DND-41 (cell line): ENCODE measurements at regions not wholly inside any gene's neighbourhood (a gene's known extent, or its start where the extent isn't known, plus 50 kb on each side); places are given as distances from the start of the nearest gene placed in this dataset.

ENCODE experiments used
- ATAC-seq: fragments of 200-7000 bp; cut with Tn5 transposase; 3 replicates; pipeline ENCODE4 v1.9.1; 2021; ENCODE audit warnings: low read depth; ENCODE audit not compliant: insufficient read depth
- DNase-seq: peaks from one replicate; pipeline ENCODE4 v3.0.0-alpha.2; 2020
- H2AFZ ChIP-seq: 2 replicates; pipeline ENCODE4 v1.6.0; 2012; ENCODE audit warnings: low read depth, low read length
- H3K27ac ChIP-seq: 2 replicates; pipeline ENCODE4 v1.5.1; 2012; ENCODE audit warnings: low read length, inconsistent platforms
- H3K27me3 ChIP-seq: fragments of 200-600 bp; sonication (generic); 2 replicates; pipeline ENCODE4 v1.6.0; 2012; ENCODE audit warnings: low read length, mild to moderate bottlenecking, inconsistent platforms; ENCODE audit not compliant: insufficient read depth, poor library complexity
- H3K36me3 ChIP-seq: 2 replicates; pipeline ENCODE4 v1.5.1; 2012; ENCODE audit warnings: low read length, inconsistent platforms; ENCODE audit not compliant: insufficient read depth
- H3K4me1 ChIP-seq: 2 replicates; pipeline ENCODE4 v1.5.1; 2012; ENCODE audit warnings: mild to moderate bottlenecking, low read length; ENCODE audit not compliant: insufficient read depth
- H3K4me2 ChIP-seq: 2 replicates; pipeline ENCODE4 v1.6.0; 2012; ENCODE audit warnings: mild to moderate bottlenecking, moderate library complexity, low read length, inconsistent platforms; ENCODE audit not compliant: insufficient read depth
- H3K4me3 ChIP-seq, 2 experiments: fragments of 200-600 bp in 1 of 2; shearing (Covaris generic) in 1 of 2; 2 replicates each; pipeline ENCODE4 v1.5.1; 2012 to 2016; ENCODE audit warnings: inconsistent platforms in 2 of 2, low read length in 2 of 2, mild to moderate bottlenecking in 2 of 2, low read depth in 1 of 2, moderate library complexity in 1 of 2
- H3K79me2 ChIP-seq: 2 replicates; pipeline ENCODE4 v1.6.0; 2012; ENCODE audit warnings: low read length, inconsistent platforms; ENCODE audit not compliant: insufficient read depth
- H3K9ac ChIP-seq: 2 replicates; pipeline ENCODE4 v1.6.0; 2012; ENCODE audit warnings: low read depth, mild to moderate bottlenecking, inconsistent platforms, low read length, moderate library complexity
- H3K9me3 ChIP-seq: 2 replicates; pipeline ENCODE4 v1.5.1; 2012; ENCODE audit warnings: low read length, moderate library complexity, mild to moderate bottlenecking, inconsistent platforms; ENCODE audit not compliant: insufficient read depth, severe bottlenecking
- H4K20me1 ChIP-seq: 2 replicates; pipeline ENCODE4 v1.6.0; 2012; ENCODE audit warnings: low read length; ENCODE audit not compliant: insufficient read depth
- CTCF ChIP-seq: IDR thresholded peaks from 2 replicates; pipeline ENCODE4 v1.5.1; 2012; ENCODE audit warnings: borderline replicate concordance, low read length, moderate library complexity, mild to moderate bottlenecking; ENCODE audit not compliant: poor library complexity, severe bottlenecking; ENCODE audit errors: extremely low read depth
- EZH2 ChIP-seq: IDR thresholded peaks from 3 replicates; pipeline ENCODE4 v1.6.1; 2012; ENCODE audit warnings: borderline replicate concordance, low read depth, mild to moderate bottlenecking, moderate library complexity, low read length, inconsistent platforms; ENCODE audit not compliant: severe bottlenecking

- H4K20me1 ChIP-seq: no peaks in the 10 kb centered on the region
- no peak overlapping the region for H3K9ac ChIP-seq
- H3K36me3 ChIP-seq: no peaks in the 10 kb centered on the region
- H3K27ac ChIP-seq: no peak overlapping the region
- ATAC-seq (no peak), DNase-seq (no peak)
- H3K27me3 ChIP-seq: no peaks in the 10 kb centered on the region
- H3K4me1 ChIP-seq: no peaks in the 10 kb centered on the region
- H3K4me3 ChIP-seq: no peak overlapping the region
- H3K79me2 ChIP-seq: no peaks in the 10 kb centered on the region
- TF ChIP-seq CTCF (no peak), EZH2 (no peak)
- H2AFZ ChIP-seq: no peak overlapping the region
- H3K4me2 ChIP-seq: no peak overlapping the region
- no peaks in the 10 kb centered on the region for H3K9me3 ChIP-seq
These were observed 376.3 kb downstream of the INHBA start for GRCh38 chr7:41326616-41327015.

- Histone ChIP-seq H3K27ac (no peak overlapping the region), H2AFZ (no peak overlapping the region), H4K20me1 (no peaks in the 10 kb centered on the region), H3K4me2 (no peak overlapping the region), H3K9ac (no peak overlapping the region), H3K36me3 (no peaks in the 10 kb centered on the region), H3K27me3 (no peaks in the 10 kb centered on the region), H3K4me3 (no peak overlapping the region), H3K9me3 (no peaks in the 10 kb centered on the region), H3K4me1 (no peaks in the 10 kb centered on the region), H3K79me2 (no peaks in the 10 kb centered on the region)
- DNase-seq (no peak), ATAC-seq (no peak)
- TF ChIP-seq CTCF: no peak
- no peak for TF ChIP-seq EZH2
These were observed 379.1 kb downstream of the INHBA start for GRCh38 chr7:41323806-41324205.

GRCh38 chr7:41319581-41319980 is 383.3 kb downstream of the INHBA start:
- ATAC-seq (no peak), DNase-seq (no peak)
- TF ChIP-seq EZH2 (no peak), CTCF (no peak)

GRCh38 chr7:41316410-41316809 is 386.5 kb downstream of the INHBA start:
- no peak overlapping the region for H2AFZ ChIP-seq

More at GRCh38 chr7:41319581-41319980, 383.3 kb downstream of the INHBA start:
- H4K20me1 ChIP-seq: no peaks in the 10 kb centered on the region
- no peak overlapping the region for H3K4me2 ChIP-seq
- no peak overlapping the region for H3K27ac ChIP-seq
- no peak overlapping the region for H3K4me3 ChIP-seq
- H3K79me2 ChIP-seq: no peaks in the 10 kb centered on the region
- no peaks in the 10 kb centered on the region for H3K4me1 ChIP-seq
- H2AFZ ChIP-seq: no peak overlapping the region
- no peaks in the 10 kb centered on the region for H3K9me3 ChIP-seq
- no peak overlapping the region for H3K9ac ChIP-seq
- no peaks in the 10 kb centered on the region for H3K27me3 ChIP-seq
- H3K36me3 ChIP-seq: no peaks in the 10 kb centered on the region

More at GRCh38 chr7:41316410-41316809, 386.5 kb downstream of the INHBA start:
- H3K36me3 ChIP-seq: no peaks in the 10 kb centered on the region
- no peak for ATAC-seq
- no peaks in the 10 kb centered on the region for H3K27me3 ChIP-seq
- TF ChIP-seq CTCF (no peak), EZH2 (no peak)
- no peaks in the 10 kb centered on the region for H4K20me1 ChIP-seq
- H3K4me3 ChIP-seq: no peak overlapping the region
- H3K9ac ChIP-seq: no peak overlapping the region
- H3K9me3 ChIP-seq: no peaks in the 10 kb centered on the region
- DNase-seq: no peak
- H3K4me2 ChIP-seq: no peak overlapping the region
- H3K4me1 ChIP-seq: no peaks in the 10 kb centered on the region
- no peaks in the 10 kb centered on the region for H3K79me2 ChIP-seq
- no peak overlapping the region for H3K27ac ChIP-seq
